Jurkat, Clone E6-1 (cell line): ENCODE measurements at regions not wholly inside any gene's neighbourhood (a gene's known extent, or its start where the extent isn't known, plus 50 kb on each side); places are given as distances from the start of the nearest gene placed in this dataset.

Experiments used
- DNase-seq: peaks from one replicate; pipeline ENCODE4 v3.0.0-alpha.2; 2011; ENCODE audit warnings: low read depth, low spot score
- H3K4me3 ChIP-seq: 2 replicates; pipeline ENCODE4 v1.5.1; 2011; ENCODE audit warnings: mild to moderate bottlenecking, low read length, control low read depth, moderate library complexity

- no peak for DNase-seq
- H3K4me3 ChIP-seq: no peak overlapping the region
These were observed 386.9 kb upstream of the KCNN2 start for GRCh38 chr5:113974976-113975375.

GRCh38 chr5:113984928-113985327 lies 376.9 kb upstream of the KCNN2 start:
- DNase-seq: no peak
- H3K4me3 ChIP-seq: no peak overlapping the region

- no peak for DNase-seq
- H3K4me3 ChIP-seq: no peak overlapping the region
These were observed 376.4 kb upstream of the KCNN2 start for GRCh38 chr5:113985505-113985904.

GRCh38 chr5:113989278-113989912 lies 372.5 kb upstream of the KCNN2 start:
- DNase-seq: no peak
- no peak overlapping the region for H3K4me3 ChIP-seq

GRCh38 chr5:113989913-113990305 lies 372.0 kb upstream of the KCNN2 start:
- DNase-seq: no peak
- no peak overlapping the region for H3K4me3 ChIP-seq

- no peak overlapping the region for H3K4me3 ChIP-seq
- DNase-seq: no peak
These were observed 360.8 kb upstream of the KCNN2 start for GRCh38 chr5:114001076-114001475.

GRCh38 chr5:114006582-114006981 lies 355.3 kb upstream of the KCNN2 start:
- H3K4me3 ChIP-seq: no peak overlapping the region
- no peak for DNase-seq

GRCh38 chr5:114007678-114008077 lies 354.2 kb upstream of the KCNN2 start:
- no peak overlapping the region for H3K4me3 ChIP-seq
- no peak for DNase-seq

- no peak overlapping the region for H3K4me3 ChIP-seq
- DNase-seq: no peak
These were observed 351.5 kb upstream of the KCNN2 start for GRCh38 chr5:114010362-114010761.

GRCh38 chr5:114018186-114018585 lies 343.7 kb upstream of the KCNN2 start:
- H3K4me3 ChIP-seq: no peak overlapping the region
- DNase-seq: no peak

- no peak overlapping the region for H3K4me3 ChIP-seq
- DNase-seq: no peak
These were observed 323.1 kb upstream of the KCNN2 start for GRCh38 chr5:114038756-114039155.

GRCh38 chr5:114050087-114050486 lies 311.8 kb upstream of the KCNN2 start:
- H3K4me3 ChIP-seq: no peak overlapping the region
- no peak for DNase-seq

- no peak overlapping the region for H3K4me3 ChIP-seq
- DNase-seq: no peak
These were observed 308.5 kb upstream of the KCNN2 start for GRCh38 chr5:114053372-114053771.

GRCh38 chr5:114054594-114054993 lies 307.3 kb upstream of the KCNN2 start:
- no peak for DNase-seq
- H3K4me3 ChIP-seq: no peak overlapping the region

GRCh38 chr5:114055318-114056184 lies 306.3 kb upstream of the KCNN2 start:
- DNase-seq: no peak
- no peak overlapping the region for H3K4me3 ChIP-seq

- DNase-seq: no peak
These were observed 305.7 kb upstream of the KCNN2 start for GRCh38 chr5:114056185-114056538.

GRCh38 chr5:114060866-114061265 lies 301.0 kb upstream of the KCNN2 start:
- H3K4me3 ChIP-seq: no peak overlapping the region
- DNase-seq: no peak

More at GRCh38 chr5:114056185-114056538, 305.7 kb upstream of the KCNN2 start:
- H3K4me3 ChIP-seq: no peak overlapping the region

- DNase-seq: no peak
- no peak overlapping the region for H3K4me3 ChIP-seq
These were observed 298.7 kb upstream of the KCNN2 start for GRCh38 chr5:114062932-114063867.

- no peak overlapping the region for H3K4me3 ChIP-seq
- DNase-seq: no peak
These were observed 296.0 kb upstream of the KCNN2 start for GRCh38 chr5:114065912-114066311.
